ENCODE measurements at regions not wholly inside any gene's neighbourhood (a gene's known extent, or its start where the extent isn't known, plus 50 kb on each side); places are given as distances from the start of the nearest gene placed in this dataset.
"Not testable (repeated sequence)": the region's sequence is repeated elsewhere in the genome, so short reads cannot be mapped to it uniquely, and the experiment has no call there.

- no peaks in the 10 kb centered on the region for H3K36me3 ChIP-seq (replicated peaks in 1 of 2; ENCODE audit: control insufficient read depth in 1 of 2, insufficient read depth in 2 of 2, low read length in 1 of 2)
- no peak overlapping the region for H3K4me3 ChIP-seq (ENCODE audit: low read depth in 2 of 2, low read length in 1 of 2)
- H3K27me3 ChIP-seq (ENCODE audit: insufficient read depth): no peaks in the 10 kb centered on the region; the same call in 1 of the 2 replicates
- no peaks in the 10 kb centered on the region for H3K9me3 ChIP-seq
- no peak for DNase-seq
- ChIA-PET POLR2A (no interaction called here), CTCF (no interaction called here)
- H3K4me1 ChIP-seq (ENCODE audit: control insufficient read depth in 1 of 2, insufficient read depth in 2 of 2, low read depth in 1 of 2, low read length in 1 of 2): no peaks in the 10 kb centered on the region
- no peaks in the 10 kb centered on the region for H4K20me1 ChIP-seq (ENCODE audit: insufficient read depth)
- no peaks in the 10 kb centered on the region for H3K9me2 ChIP-seq
- no peaks in the 10 kb centered on the region for H3K79me2 ChIP-seq (ENCODE audit: insufficient read depth)
- no peak overlapping the region for H3K27ac ChIP-seq (ENCODE audit: low read depth in 2 of 2, low read length in 1 of 2)
- TF ChIP-seq, protein P1, sequence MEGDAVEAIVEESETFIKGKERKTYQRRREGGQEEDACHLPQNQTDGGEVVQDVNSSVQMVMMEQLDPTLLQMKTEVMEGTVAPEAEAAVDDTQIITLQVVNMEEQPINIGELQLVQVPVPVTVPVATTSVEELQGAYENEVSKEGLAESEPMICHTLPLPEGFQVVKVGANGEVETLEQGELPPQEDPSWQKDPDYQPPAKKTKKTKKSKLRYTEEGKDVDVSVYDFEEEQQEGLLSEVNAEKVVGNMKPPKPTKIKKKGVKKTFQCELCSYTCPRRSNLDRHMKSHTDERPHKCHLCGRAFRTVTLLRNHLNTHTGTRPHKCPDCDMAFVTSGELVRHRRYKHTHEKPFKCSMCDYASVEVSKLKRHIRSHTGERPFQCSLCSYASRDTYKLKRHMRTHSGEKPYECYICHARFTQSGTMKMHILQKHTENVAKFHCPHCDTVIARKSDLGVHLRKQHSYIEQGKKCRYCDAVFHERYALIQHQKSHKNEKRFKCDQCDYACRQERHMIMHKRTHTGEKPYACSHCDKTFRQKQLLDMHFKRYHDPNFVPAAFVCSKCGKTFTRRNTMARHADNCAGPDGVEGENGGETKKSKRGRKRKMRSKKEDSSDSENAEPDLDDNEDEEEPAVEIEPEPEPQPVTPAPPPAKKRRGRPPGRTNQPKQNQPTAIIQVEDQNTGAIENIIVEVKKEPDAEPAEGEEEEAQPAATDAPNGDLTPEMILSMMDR (IDR thresholded peaks at IDR 0.05): peak; percentile 8; the same call in 1 of the 2 replicates
- TF ChIP-seq SIN3A (IDR thresholded peaks at IDR 0.05; ENCODE audit: borderline replicate concordance, low read depth, low read length): no peak
- no peak for TF ChIP-seq GATA2 (CRISPR knock-in tag; IDR thresholded peaks at IDR 0.05)
- no peak for TF ChIP-seq POLR2AphosphoS5 (IDR thresholded peaks at IDR 0.05; ENCODE audit: low read depth, low read length)
- TF ChIP-seq RFX5 (IDR thresholded peaks at IDR 0.05; ENCODE audit: low read length): no peak
- no peak overlapping the region for H2AFZ ChIP-seq (ENCODE audit: low read depth)
- H3K4me2 ChIP-seq: no peak overlapping the region
- WGBS (ENCODE audit: low lambda C conversion rate): 3% methylated on average over 7 of the region's 7 CpGs
- no peak overlapping the region for H3K9ac ChIP-seq
- H3F3A ChIP-seq (replicated peaks; ENCODE audit: insufficient read depth): no peaks in the 10 kb centered on the region
These were observed 168.1 kb downstream of the VSIG4 start for GRCh38 chrX:65871671-65872311.

- H3K4me1 ChIP-seq (ENCODE audit: control insufficient read depth in 1 of 2, insufficient read depth in 2 of 2, low read depth in 1 of 2, low read length in 1 of 2); H3K27me3 ChIP-seq (ENCODE audit: insufficient read depth); H2AFZ ChIP-seq (ENCODE audit: low read depth); H3K27ac ChIP-seq (ENCODE audit: low read depth in 2 of 2, low read length in 1 of 2); CTCF ChIA-PET; H3K4me3 ChIP-seq (ENCODE audit: low read depth in 2 of 2, low read length in 1 of 2); H3K9me3 ChIP-seq; H3F3A ChIP-seq (replicated peaks; ENCODE audit: insufficient read depth); H3K4me2 ChIP-seq; DNase-seq; POLR2A ChIA-PET; H3K36me3 ChIP-seq (replicated peaks in 1 of 2; ENCODE audit: control insufficient read depth in 1 of 2, insufficient read depth in 2 of 2, low read length in 1 of 2); H3K79me2 ChIP-seq (ENCODE audit: insufficient read depth); H3K9ac ChIP-seq; H4K20me1 ChIP-seq (ENCODE audit: insufficient read depth); H3K9me2 ChIP-seq: not testable (repeated sequence)
- 16% methylated on average over 3 of the region's 3 CpGs for WGBS (ENCODE audit: low lambda C conversion rate)
These were observed 169.3 kb downstream of the VSIG4 start for GRCh38 chrX:65870544-65870943.

GRCh38 chrX:65866773-65867172 is 173.1 kb downstream of the VSIG4 start:
- Histone ChIP-seq H4K20me1 (ENCODE audit: insufficient read depth) (no peaks in the 10 kb centered on the region), H3K27me3 (ENCODE audit: insufficient read depth) (no peaks in the 10 kb centered on the region; the same call in 1 of the 2 replicates), H3K79me2 (ENCODE audit: insufficient read depth) (no peaks in the 10 kb centered on the region), H3K4me2 (no peak overlapping the region), H3K9me2 (no peaks in the 10 kb centered on the region), H3K9me3 (no peaks in the 10 kb centered on the region), H3K9ac (no peak overlapping the region), H3K4me1 (ENCODE audit: control insufficient read depth in 1 of 2, insufficient read depth in 2 of 2, low read depth in 1 of 2, low read length in 1 of 2) (no peaks in the 10 kb centered on the region), H2AFZ (ENCODE audit: low read depth) (no peak overlapping the region), H3K36me3 (replicated peaks in 1 of 2; ENCODE audit: control insufficient read depth in 1 of 2, insufficient read depth in 2 of 2, low read length in 1 of 2) (no peaks in the 10 kb centered on the region), H3F3A (replicated peaks; ENCODE audit: insufficient read depth) (no peaks in the 10 kb centered on the region), H3K27ac (ENCODE audit: low read depth in 2 of 2, low read length in 1 of 2) (no peak overlapping the region), H3K4me3 (ENCODE audit: low read depth in 2 of 2, low read length in 1 of 2) (no peak overlapping the region)
- POLR2A ChIA-PET: no interaction called here
- CTCF ChIA-PET: no interaction called here
- 0% methylated on average over 1 of the region's 1 CpG for WGBS (ENCODE audit: low lambda C conversion rate)
- TF ChIP-seq TEAD4 (IDR thresholded peaks at IDR 0.05; ENCODE audit: borderline replicate concordance, insufficient read depth) (no peak), YY1 (IDR thresholded peaks at IDR 0.05; ENCODE audit: low read depth) (no peak)
- DNase-seq: no peak
